ENCODE measurements at regions not wholly inside any gene's neighbourhood (a gene's known extent, or its start where the extent isn't known, plus 50 kb on each side); places are given as distances from the start of the nearest gene placed in this dataset.

DNA sequence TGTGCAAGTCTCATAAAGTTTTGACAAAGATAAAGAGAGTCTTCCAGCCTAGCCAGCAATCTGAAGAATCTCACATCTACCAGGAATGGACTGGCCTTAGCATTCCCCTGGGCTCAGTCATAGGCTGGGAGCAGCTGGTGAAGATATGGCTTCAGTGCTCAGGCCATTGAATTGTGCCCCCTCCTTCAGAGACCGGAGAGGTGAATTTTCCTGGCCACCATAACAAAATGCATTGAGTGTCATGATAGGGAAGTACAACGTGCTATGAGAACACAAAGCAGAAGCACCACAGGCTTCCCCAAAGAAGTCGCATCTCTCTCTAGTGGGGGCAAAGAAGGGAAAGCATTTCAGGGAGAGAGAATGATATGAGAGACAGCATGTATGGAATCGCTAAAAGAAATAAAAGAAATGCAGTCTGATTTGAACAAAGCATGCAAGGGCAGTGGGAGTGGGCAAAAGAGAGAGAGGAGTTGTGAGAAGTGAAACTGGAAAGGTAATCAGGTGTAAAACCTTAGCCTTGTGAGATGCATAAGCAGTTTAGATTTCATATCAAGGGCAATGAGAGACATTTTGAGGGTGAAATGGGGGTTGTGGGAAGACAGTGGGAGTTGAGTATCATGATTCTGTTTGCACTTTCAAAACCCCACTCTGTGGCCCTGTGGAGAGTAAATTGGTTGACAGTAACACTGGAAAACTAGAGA is 57.1 kb upstream of the NMUR2 start:
- ChIA-PET CTCF (no interaction called here), POLR2A (no interaction called here), RAD21 (ENCODE audit: low non-redundant PET in 1 of 2, low total read pairs in 2 of 2, uncharacterized antibody in 2 of 2, unreplicated experiment in 2 of 2) (no interaction called here)
- H3K79me2 ChIP-seq (ENCODE audit: insufficient read depth, low read length), result no peaks in the 10 kb centered on the region
- H3K9me3 ChIP-seq (ENCODE audit: control insufficient read depth in 1 of 2, insufficient read depth in 1 of 2, low read depth in 1 of 2, low read length in 2 of 2), result no peaks in the 10 kb centered on the region
- BruUV-seq (replicated peaks), result no TSS peak
- TF ChIP-seq ELF1 (IDR thresholded peaks at IDR 0.05; ENCODE audit: borderline replicate concordance, low read depth), result no peak
- TF ChIP-seq CBX3 (IDR thresholded peaks at IDR 0.05; ENCODE audit: low read depth), result no peak
- TF ChIP-seq, protein P1, sequence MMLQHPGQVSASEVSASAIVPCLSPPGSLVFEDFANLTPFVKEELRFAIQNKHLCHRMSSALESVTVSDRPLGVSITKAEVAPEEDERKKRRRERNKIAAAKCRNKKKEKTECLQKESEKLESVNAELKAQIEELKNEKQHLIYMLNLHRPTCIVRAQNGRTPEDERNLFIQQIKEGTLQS (IDR thresholded peaks at IDR 0.05), result no peak
- TF ChIP-seq EZH2 (IDR thresholded peaks at IDR 0.05), result no peak
- no peak for TF ChIP-seq CEBPB (IDR thresholded peaks at IDR 0.05; ENCODE audit: low read depth)
- no peaks in the 10 kb centered on the region for H4K20me1 ChIP-seq (ENCODE audit: insufficient read depth)
- no peaks in the 10 kb centered on the region for H3K27me3 ChIP-seq (ENCODE audit: insufficient read depth, low read length)
- H3K36me3 ChIP-seq (ENCODE audit: control insufficient read depth in 1 of 2, insufficient read depth in 2 of 2, low read length in 2 of 2), result no peaks in the 10 kb centered on the region
- H3K4me2 ChIP-seq (ENCODE audit: low read length), result no peak overlapping the region
- intact Hi-C loops (cut with micrococcal nuclease), result no loop called here
- H3K9me2 ChIP-seq (ENCODE audit: insufficient read depth), result no peaks in the 10 kb centered on the region
- ATAC-seq (no peak), DNase-seq (ENCODE audit: low read depth, low spot score) (no peak)
- H3K4me3 ChIP-seq (replicated peaks in 1 of 2; ENCODE audit: low read depth in 1 of 2, low read length in 2 of 2), result no peak overlapping the region
- no peak overlapping the region for H2AFZ ChIP-seq (ENCODE audit: low read depth, low read length, poor library complexity, severe bottlenecking)
- H3K9ac ChIP-seq (ENCODE audit: low read length), result no peak overlapping the region
- H3K27ac ChIP-seq (ENCODE audit: low read depth, low read length), result no peak overlapping the region
- H3K4me1 ChIP-seq (ENCODE audit: control insufficient read depth in 1 of 2, insufficient read depth in 2 of 2, low read length in 2 of 2), result no peaks in the 10 kb centered on the region

DNA sequence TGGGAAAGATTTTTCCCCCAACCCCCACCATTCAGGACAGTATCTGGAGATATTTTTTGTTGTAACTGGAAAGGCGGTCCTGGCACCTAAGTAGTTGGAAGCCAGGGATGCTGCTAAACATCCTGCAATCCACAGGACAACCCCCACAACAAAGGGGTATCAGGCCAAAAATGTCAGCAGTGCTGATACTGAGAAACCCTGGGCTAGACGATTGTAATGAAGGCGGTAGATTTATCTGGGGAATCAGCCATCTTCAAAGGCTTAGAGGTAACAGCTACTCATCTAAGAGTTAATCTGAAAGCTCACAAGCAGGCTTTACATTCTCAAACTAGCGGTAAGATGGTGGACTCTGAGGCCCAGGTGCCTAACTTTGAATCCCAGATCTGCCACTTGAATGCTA is 59.0 kb upstream of the NMUR2 start:
- no peak overlapping the region for H3K4me2 ChIP-seq (ENCODE audit: low read length)
- no peak for ATAC-seq
- no peaks in the 10 kb centered on the region for H3K9me2 ChIP-seq (ENCODE audit: insufficient read depth)
- no peak overlapping the region for H3K27ac ChIP-seq (ENCODE audit: low read depth, low read length)
- intact Hi-C loops (cut with micrococcal nuclease), result no loop called here
- no peak for DNase-seq (ENCODE audit: low read depth, low spot score)
- H3K4me3 ChIP-seq (replicated peaks in 1 of 2; ENCODE audit: low read depth in 1 of 2, low read length in 2 of 2), result no peak overlapping the region
- H2AFZ ChIP-seq (ENCODE audit: low read depth, low read length, poor library complexity, severe bottlenecking), result no peak overlapping the region
- H3K4me1 ChIP-seq (ENCODE audit: control insufficient read depth in 1 of 2, insufficient read depth in 2 of 2, low read length in 2 of 2), result no peaks in the 10 kb centered on the region
- TF ChIP-seq, protein P2, sequence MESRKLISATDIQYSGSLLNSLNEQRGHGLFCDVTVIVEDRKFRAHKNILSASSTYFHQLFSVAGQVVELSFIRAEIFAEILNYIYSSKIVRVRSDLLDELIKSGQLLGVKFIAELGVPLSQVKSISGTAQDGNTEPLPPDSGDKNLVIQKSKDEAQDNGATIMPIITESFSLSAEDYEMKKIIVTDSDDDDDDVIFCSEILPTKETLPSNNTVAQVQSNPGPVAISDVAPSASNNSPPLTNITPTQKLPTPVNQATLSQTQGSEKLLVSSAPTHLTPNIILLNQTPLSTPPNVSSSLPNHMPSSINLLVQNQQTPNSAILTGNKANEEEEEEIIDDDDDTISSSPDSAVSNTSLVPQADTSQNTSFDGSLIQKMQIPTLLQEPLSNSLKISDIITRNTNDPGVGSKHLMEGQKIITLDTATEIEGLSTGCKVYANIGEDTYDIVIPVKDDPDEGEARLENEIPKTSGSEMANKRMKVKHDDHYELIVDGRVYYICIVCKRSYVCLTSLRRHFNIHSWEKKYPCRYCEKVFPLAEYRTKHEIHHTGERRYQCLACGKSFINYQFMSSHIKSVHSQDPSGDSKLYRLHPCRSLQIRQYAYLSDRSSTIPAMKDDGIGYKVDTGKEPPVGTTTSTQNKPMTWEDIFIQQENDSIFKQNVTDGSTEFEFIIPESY (IDR thresholded peaks at IDR 0.05; ENCODE audit: extremely low read depth, insufficient replicate concordance, low read length), result no peak
- TF ChIP-seq JUND (IDR thresholded peaks at IDR 0.05) (no peak), SRF (IDR thresholded peaks at IDR 0.05; ENCODE audit: low read depth) (no peak), CEBPB (IDR thresholded peaks at IDR 0.05; ENCODE audit: low read depth) (no peak), RAD21 (IDR thresholded peaks at IDR 0.05; ENCODE audit: low read depth) (no peak), TCF7L2 (IDR thresholded peaks at IDR 0.05; ENCODE audit: borderline replicate concordance, extremely low read depth, insufficient read depth, insufficient read length) (no peak), ELF1 (IDR thresholded peaks at IDR 0.05; ENCODE audit: borderline replicate concordance, low read depth) (no peak), POLR2AphosphoS5 (IDR thresholded peaks at IDR 0.05; ENCODE audit: low read depth, low read length) (no peak), POLR2A (IDR thresholded peaks at IDR 0.05; ENCODE audit: borderline replicate concordance, extremely low read depth, insufficient read depth, insufficient read length) (no peak)
- H3K27me3 ChIP-seq (ENCODE audit: insufficient read depth, low read length), result no peaks in the 10 kb centered on the region
- no peaks in the 10 kb centered on the region for H3K9me3 ChIP-seq (ENCODE audit: control insufficient read depth in 1 of 2, insufficient read depth in 1 of 2, low read depth in 1 of 2, low read length in 2 of 2)
- no peaks in the 10 kb centered on the region for H3K79me2 ChIP-seq (ENCODE audit: insufficient read depth, low read length)
- no peak overlapping the region for H3K9ac ChIP-seq (ENCODE audit: low read length)
- RAD21 ChIA-PET (ENCODE audit: low non-redundant PET in 1 of 2, low total read pairs in 2 of 2, uncharacterized antibody in 2 of 2, unreplicated experiment in 2 of 2), result no interaction called here
- no peaks in the 10 kb centered on the region for H4K20me1 ChIP-seq (ENCODE audit: insufficient read depth)
- BruUV-seq (replicated peaks), result no TSS peak
- no peaks in the 10 kb centered on the region for H3K36me3 ChIP-seq (ENCODE audit: control insufficient read depth in 1 of 2, insufficient read depth in 2 of 2, low read length in 2 of 2)
- CTCF ChIA-PET, result no interaction called here
- POLR2A ChIA-PET, result no interaction called here
